ENCODE measurements at regions not wholly inside any gene's neighbourhood (a gene's known extent, or its start where the extent isn't known, plus 50 kb on each side); places are given as distances from the start of the nearest gene placed in this dataset.

GRCh38 chr3:168983046-168983445 is 680.5 kb downstream of the MECOM start:
- Histone ChIP-seq H3K4me3 (no peak overlapping the region), H3K9me3 (no peaks in the 10 kb centered on the region), H3K27me3 (no peaks in the 10 kb centered on the region), H3K27ac (no peak overlapping the region), H3K4me1 (no peaks in the 10 kb centered on the region), H3K36me3 (no peaks in the 10 kb centered on the region)
- TF ChIP-seq POLR2A (IDR thresholded peaks at IDR 0.05) (no peak), CTCF (IDR thresholded peaks at IDR 0.05) (no peak)
- intact Hi-C loops (cut with DNase I) = no loop called here
- DNase-seq (no peak), ATAC-seq (no peak)
- 47% methylated on average over 1 of the region's 1 CpG for WGBS (ENCODE audit: insufficient coverage, low coverage, low lambda C conversion rate, missing lambda C conversion rate)

- intact Hi-C loops (cut with DNase I) = no loop called here
- H3K4me3 ChIP-seq = no peak overlapping the region
- H3K9me3 ChIP-seq = no peaks in the 10 kb centered on the region
- TF ChIP-seq CTCF (IDR thresholded peaks at IDR 0.05) (no peak), POLR2A (IDR thresholded peaks at IDR 0.05) (no peak)
- H3K4me1 ChIP-seq = no peaks in the 10 kb centered on the region
- no peaks in the 10 kb centered on the region for H3K36me3 ChIP-seq
- 64% methylated on average over 4 of the region's 4 CpGs for WGBS (ENCODE audit: insufficient coverage, low coverage, low lambda C conversion rate, missing lambda C conversion rate)
- no peaks in the 10 kb centered on the region for H3K27me3 ChIP-seq
- no peak for DNase-seq
- ATAC-seq = no peak
- no peak overlapping the region for H3K27ac ChIP-seq
These were observed 682.1 kb downstream of the MECOM start for GRCh38 chr3:168981396-168981795.

GRCh38 chr3:168977716-168978374 is 685.7 kb downstream of the MECOM start:
- no peak for ATAC-seq
- intact Hi-C loops (cut with DNase I) = no loop called here
- H3K4me3 ChIP-seq = no peak overlapping the region
- WGBS (ENCODE audit: insufficient coverage, low coverage, low lambda C conversion rate, missing lambda C conversion rate) = 45% methylated on average over 4 of the region's 5 CpGs
- H3K4me1 ChIP-seq = no peaks in the 10 kb centered on the region
- H3K36me3 ChIP-seq = no peaks in the 10 kb centered on the region
- H3K27ac ChIP-seq = no peak overlapping the region
- no peaks in the 10 kb centered on the region for H3K9me3 ChIP-seq
- no peak for DNase-seq
- no peaks in the 10 kb centered on the region for H3K27me3 ChIP-seq
- TF ChIP-seq POLR2A (IDR thresholded peaks at IDR 0.05) = no peak
- no peak for TF ChIP-seq CTCF (IDR thresholded peaks at IDR 0.05)

- DNase-seq = no peak
- Histone ChIP-seq H3K36me3 (no peaks in the 10 kb centered on the region), H3K27ac (no peak overlapping the region), H3K4me3 (no peak overlapping the region), H3K27me3 (no peaks in the 10 kb centered on the region), H3K9me3 (no peaks in the 10 kb centered on the region), H3K4me1 (no peaks in the 10 kb centered on the region)
- no peak for ATAC-seq
- WGBS (ENCODE audit: insufficient coverage, low coverage, low lambda C conversion rate, missing lambda C conversion rate) = 5% methylated on average over 2 of the region's 2 CpGs
- intact Hi-C loops (cut with DNase I) = no loop called here
- no peak for TF ChIP-seq CTCF (IDR thresholded peaks at IDR 0.05)
- TF ChIP-seq POLR2A (IDR thresholded peaks at IDR 0.05) = no peak
These were observed 686.5 kb downstream of the MECOM start for GRCh38 chr3:168976969-168977368.

- no peak for ATAC-seq
These were observed 687.9 kb downstream of the MECOM start for GRCh38 chr3:168975576-168975975.

More at GRCh38 chr3:168975576-168975975, 687.9 kb downstream of the MECOM start:
- Histone ChIP-seq H3K4me1 (no peaks in the 10 kb centered on the region), H3K36me3 (no peaks in the 10 kb centered on the region), H3K9me3 (no peaks in the 10 kb centered on the region), H3K27ac (no peak overlapping the region), H3K4me3 (no peak overlapping the region), H3K27me3 (no peaks in the 10 kb centered on the region)
- intact Hi-C loops (cut with DNase I) = no loop called here
- WGBS (ENCODE audit: insufficient coverage, low coverage, low lambda C conversion rate, missing lambda C conversion rate) = 53% methylated on average over 1 of the region's 1 CpG
- no peak for TF ChIP-seq CTCF (IDR thresholded peaks at IDR 0.05)
- TF ChIP-seq POLR2A (IDR thresholded peaks at IDR 0.05) = no peak
- no peak for DNase-seq

Measured in right lobe of liver (tissue), 6 donors.